SK-N-MC (cell line): ENCODE measurements at regions not wholly inside any gene's neighbourhood (a gene's known extent, or its start where the extent isn't known, plus 50 kb on each side); places are given as distances from the start of the nearest gene placed in this dataset.

Experiments used
- FOXP2 ChIP-seq: optimal IDR thresholded peaks from 2 replicates; pipeline ENCODE3; 2011; ENCODE audit warnings: mild to moderate bottlenecking, moderate library complexity; ENCODE audit not compliant: insufficient read depth; ENCODE audit errors: extremely low read length, control extremely low read depth
- POLR2AphosphoS5 ChIP-seq: IDR thresholded peaks from 2 replicates; pipeline ENCODE4 v1.6.1; 2012; ENCODE audit warnings: mild to moderate bottlenecking, low read depth, low read length, borderline replicate concordance

DNA sequence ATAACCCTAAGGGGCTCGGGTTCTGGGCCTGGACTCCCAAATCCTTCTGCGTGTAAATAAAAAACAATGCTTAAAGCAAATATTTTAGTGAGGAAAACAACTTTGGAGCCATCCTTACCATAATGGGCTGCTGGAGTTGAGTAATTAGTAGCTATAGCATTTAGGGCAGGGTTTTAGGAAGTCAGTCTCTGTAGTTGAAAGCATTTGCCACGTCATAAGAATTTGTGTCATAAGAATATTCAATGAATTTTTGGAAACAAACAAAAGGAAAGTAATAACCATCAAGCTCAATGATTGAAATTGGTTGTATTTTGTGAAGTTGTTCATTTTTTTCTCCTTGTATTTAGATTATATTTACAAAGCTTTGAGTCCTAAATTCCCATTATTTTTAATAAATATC, 114.8 kb upstream of the ELL2 start:
- TF ChIP-seq POLR2AphosphoS5 (no peak), FOXP2 (no peak)
